Stomach smooth muscle (tissue), 2 donors: ENCODE measurements at regions not wholly inside any gene's neighbourhood (a gene's known extent, or its start where the extent isn't known, plus 50 kb on each side); places are given as distances from the start of the nearest gene placed in this dataset.
A peak's percentile ranks its signal among the peaks of the same experiment; 100 is the strongest.

ENCODE experiments used
- H3K27ac ChIP-seq: one replicate; pipeline ENCODE4 v1.7.0; 2013; ENCODE audit warnings: mild to moderate bottlenecking, low read length, inconsistent platforms
- H3K27me3 ChIP-seq, 2 donors: one replicate each; pipeline ENCODE4 v1.7.0; 2013; ENCODE audit warnings: low read length in 2 of 2; ENCODE audit not compliant: insufficient read depth in 2 of 2, control insufficient read depth in 1 of 2
- H3K36me3 ChIP-seq, 2 donors: one replicate each; pipeline ENCODE4 v1.7.0; 2013; ENCODE audit warnings: low read length in 2 of 2; ENCODE audit not compliant: control insufficient read depth in 2 of 2, insufficient read depth in 2 of 2
- H3K4me1 ChIP-seq: one replicate; pipeline ENCODE4 v1.7.0; 2013; ENCODE audit warnings: low read length; ENCODE audit not compliant: control insufficient read depth, insufficient read depth
- H3K4me3 ChIP-seq, 2 donors: one replicate each; pipeline ENCODE4 v1.7.0; 2013; ENCODE audit warnings: low read length in 2 of 2
- H3K9ac ChIP-seq, 2 donors: one replicate each; pipeline ENCODE4 v1.7.0; 2013; ENCODE audit warnings: low read length in 2 of 2, mild to moderate bottlenecking in 1 of 2
- H3K9me3 ChIP-seq, 2 donors: one replicate each; pipeline ENCODE4 v1.7.0; 2013; ENCODE audit warnings: low read length in 2 of 2; ENCODE audit not compliant: control insufficient read depth in 2 of 2
- donor health status: healthy.
- donor health status: Pancreatic carcinoma.

DNA sequence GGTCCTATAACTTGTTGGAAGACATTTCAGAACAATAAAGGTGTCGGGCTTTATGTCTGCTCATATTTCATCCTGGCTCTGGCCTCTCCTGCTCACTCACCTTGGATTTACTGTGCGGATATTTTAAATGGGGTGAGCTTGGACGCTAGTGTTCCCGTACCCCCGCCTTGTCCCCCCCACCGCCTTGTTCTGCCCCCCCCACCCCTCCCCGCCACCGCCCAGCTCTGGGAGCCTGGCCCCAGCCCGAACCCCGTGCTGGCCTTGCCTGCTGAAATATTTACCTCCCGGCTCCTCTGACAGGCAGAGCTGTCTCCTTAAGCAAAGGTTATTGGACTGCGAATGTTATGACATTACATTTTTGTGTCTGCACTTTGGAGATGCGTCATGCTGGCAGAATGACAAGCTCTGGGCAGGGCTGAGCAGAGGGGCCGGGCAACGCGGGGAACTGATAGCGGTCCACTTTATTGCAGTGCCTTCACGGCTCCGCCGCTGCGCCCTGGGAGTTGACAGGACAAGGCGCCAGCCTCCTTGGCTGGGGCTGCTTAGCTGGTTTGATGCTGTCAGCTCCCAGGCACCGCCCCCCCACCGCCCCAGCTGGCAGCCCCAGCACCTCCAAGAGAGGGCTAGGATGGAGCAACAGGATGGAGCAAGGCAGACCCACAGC is 222.5 kb upstream of the GSE1 start:
- H3K9ac ChIP-seq: no peak overlapping the region
- H3K4me3 ChIP-seq: no peak overlapping the region
- peaks cover 38% of the 10 kb centered on the region for H3K4me1 ChIP-seq
- peaks cover 0 to 3% of the 10 kb centered on the region in 2 donors for H3K9me3 ChIP-seq
- H3K27ac ChIP-seq: peak overlapping the region; percentile 46
- no peaks in the 10 kb centered on the region for H3K27me3 ChIP-seq
- H3K36me3 ChIP-seq: no peaks in the 10 kb centered on the region

DNA sequence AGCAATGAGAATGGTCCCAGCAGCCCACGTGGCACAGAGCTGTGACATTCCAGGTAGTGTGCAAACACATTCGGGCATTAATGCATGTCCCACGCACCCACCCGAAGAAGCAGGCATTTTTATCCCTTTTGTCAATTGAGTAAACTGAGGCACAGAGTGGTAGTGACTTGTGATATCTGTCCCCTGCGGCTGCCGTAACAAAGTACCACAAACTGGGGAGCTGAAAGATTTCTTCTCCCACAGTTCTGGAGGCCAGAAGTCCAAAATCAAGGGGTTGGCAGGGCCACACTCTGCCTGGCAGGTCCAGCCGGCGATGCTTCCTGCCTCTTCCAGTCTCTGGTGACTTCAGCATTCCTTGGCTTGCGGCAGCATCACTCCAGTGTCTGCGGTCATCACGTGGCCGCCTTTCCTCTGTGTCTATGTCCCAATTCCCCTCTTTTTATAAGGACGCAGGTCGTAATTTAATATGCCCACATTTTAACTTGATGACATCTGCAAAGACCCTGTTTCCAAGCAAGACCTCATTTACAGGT is 221.9 kb upstream of the GSE1 start:
- Histone ChIP-seq H3K36me3 (no peaks in the 10 kb centered on the region), H3K27me3 (no peaks in the 10 kb centered on the region), H3K27ac (peak overlapping the region; percentile 46), H3K9ac (no peak overlapping the region), H3K4me3 (no peak overlapping the region), H3K9me3 (peaks cover 0 to 3% of the 10 kb centered on the region in 2 donors), H3K4me1 (peaks cover 44% of the 10 kb centered on the region)

DNA sequence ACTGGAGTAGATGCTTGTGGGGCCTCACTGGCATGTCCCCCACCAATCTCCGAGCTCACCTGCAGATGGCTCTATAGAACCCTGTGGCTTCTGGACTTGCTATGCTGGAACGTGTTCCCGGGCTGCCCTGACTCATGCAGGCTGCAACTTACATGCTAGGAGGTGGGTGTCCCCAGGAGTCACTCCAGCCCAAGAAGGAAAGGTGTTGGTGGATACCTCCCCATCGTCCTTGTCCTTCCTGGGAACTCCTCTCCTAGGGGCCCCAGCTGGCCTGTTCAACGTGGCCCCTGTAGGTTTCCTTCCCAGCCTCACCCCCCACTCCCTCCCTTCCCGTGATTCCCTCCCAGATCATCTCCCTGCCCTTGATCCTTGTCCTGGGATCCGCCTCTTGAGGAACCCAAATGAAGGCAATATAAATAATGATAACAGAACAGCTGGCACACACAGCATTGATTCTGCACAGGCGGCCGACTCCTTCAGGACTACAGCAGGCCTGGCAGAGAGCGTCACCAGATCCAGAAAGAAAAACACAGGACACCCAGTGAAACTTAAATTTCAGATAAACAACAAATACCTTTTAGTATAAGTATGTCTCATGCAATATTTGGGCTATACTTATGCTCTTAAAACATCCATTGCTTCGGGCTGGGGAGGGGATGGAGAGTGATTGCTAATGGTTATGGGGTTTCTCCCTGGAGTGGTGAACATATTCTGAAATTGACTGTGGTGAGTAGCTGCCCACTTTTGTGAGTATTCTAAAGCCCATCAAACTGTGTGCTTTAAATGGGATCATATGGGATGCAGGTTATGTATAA is 221.1 kb upstream of the GSE1 start:
- H3K4me1 ChIP-seq: peaks cover 50% of the 10 kb centered on the region
- peaks cover 0 to 3% of the 10 kb centered on the region in 2 donors for H3K9me3 ChIP-seq
- H3K27ac ChIP-seq: peak overlapping the region; percentile 46
- H3K36me3 ChIP-seq: no peaks in the 10 kb centered on the region
- no peak overlapping the region for H3K9ac ChIP-seq
- no peaks in the 10 kb centered on the region for H3K27me3 ChIP-seq
- H3K4me3 ChIP-seq: no peak overlapping the region

DNA sequence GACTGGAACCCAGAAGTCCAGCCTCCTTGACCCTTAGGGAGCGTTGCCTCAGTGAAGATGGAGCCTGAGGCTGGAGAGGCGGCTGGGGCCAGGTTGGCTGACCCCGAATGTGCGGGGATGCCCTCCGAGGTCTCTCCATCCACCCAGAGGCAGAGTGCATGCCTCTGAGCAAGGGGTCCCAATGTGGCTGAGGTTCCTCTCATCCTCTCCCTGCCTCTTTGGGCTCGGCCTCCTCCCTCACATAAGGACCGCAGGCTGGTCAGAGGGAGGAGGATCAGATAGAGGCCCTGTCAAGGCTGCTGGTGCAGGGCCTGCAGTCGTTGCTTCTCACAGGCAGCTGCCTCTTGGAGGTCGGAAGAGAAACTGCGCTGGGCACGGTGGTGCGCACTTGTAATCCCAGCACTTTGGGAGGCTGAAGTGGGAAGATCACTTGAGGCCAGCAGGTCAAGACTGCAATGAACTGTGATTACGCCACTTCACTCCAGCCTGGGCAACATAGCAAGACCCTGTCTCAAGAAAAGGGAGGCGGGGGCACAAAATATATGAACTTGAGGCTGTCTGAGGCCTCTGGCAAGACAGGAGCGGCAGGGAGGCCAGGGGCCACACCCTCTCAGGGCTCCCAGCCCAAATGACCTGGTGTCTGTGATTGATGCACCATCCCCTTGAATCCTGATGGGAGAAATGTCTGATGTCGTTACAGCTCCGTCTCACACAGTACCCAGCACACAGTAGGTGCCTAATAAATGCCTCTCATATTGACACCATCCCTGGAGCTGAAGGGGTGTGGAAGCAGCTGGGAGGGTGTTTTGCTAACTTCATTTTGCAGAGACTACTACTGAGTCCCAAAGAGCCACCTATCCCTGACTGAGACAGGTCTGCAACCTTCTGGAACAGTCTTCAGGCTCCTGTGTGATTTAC is 220.1 kb upstream of the GSE1 start:
- H3K27ac ChIP-seq: peak overlapping the region; percentile 78
- H3K9me3 ChIP-seq: peaks cover 0 to 3% of the 10 kb centered on the region in 2 donors
- H3K4me3 ChIP-seq: no peak overlapping the region
- H3K36me3 ChIP-seq: no peaks in the 10 kb centered on the region
- peak overlapping the region in 1 of 2 donors; percentile 18 for H3K9ac ChIP-seq
- peaks cover 50% of the 10 kb centered on the region for H3K4me1 ChIP-seq
- no peaks in the 10 kb centered on the region for H3K27me3 ChIP-seq

DNA sequence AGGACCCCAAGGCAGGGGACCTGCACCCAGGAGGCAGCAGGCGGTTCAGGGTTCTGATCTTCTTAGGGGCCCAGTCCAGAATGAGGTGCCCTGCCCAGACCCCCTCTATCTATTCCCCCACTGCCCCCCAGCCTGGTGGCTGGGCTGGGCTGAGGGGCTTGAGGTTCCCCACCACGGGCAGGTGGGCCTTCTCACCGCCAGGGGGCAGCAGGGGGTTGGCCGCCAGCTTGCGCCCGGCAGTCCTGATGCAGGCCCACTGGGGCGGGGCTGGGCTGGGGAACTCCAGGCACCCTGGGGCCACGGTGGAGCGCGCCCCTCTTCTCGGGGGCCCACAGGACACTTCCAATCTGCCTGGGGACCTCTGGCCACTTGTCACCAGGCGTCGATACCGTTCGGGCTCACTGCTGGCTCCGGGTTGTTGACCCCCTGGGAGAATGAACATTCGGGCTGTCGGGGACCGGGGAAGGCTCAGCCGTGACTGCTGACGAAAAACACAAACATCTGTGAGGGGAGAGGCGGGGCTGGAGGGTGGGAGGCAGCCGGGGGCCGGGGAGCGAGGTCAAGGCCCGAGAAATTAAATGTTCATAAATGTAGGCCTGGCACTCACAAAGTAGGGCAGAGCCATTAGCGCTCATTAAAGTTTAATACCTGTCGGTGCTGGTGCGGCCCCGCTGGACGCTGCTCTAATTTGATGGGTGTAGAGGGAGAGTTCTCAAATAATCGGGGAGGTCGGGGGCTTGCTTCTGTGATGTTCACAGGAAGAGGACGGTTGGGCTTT is 219.3 kb upstream of the GSE1 start:
- peaks cover 50% of the 10 kb centered on the region for H3K4me1 ChIP-seq
- no peaks in the 10 kb centered on the region for H3K36me3 ChIP-seq
- peak overlapping the region; percentile 78 for H3K27ac ChIP-seq
- no peak overlapping the region for H3K4me3 ChIP-seq
- H3K9me3 ChIP-seq: peaks cover 0 to 3% of the 10 kb centered on the region in 2 donors
- H3K9ac ChIP-seq: peak overlapping the region in 1 of 2 donors; percentile 18
- no peaks in the 10 kb centered on the region for H3K27me3 ChIP-seq

DNA sequence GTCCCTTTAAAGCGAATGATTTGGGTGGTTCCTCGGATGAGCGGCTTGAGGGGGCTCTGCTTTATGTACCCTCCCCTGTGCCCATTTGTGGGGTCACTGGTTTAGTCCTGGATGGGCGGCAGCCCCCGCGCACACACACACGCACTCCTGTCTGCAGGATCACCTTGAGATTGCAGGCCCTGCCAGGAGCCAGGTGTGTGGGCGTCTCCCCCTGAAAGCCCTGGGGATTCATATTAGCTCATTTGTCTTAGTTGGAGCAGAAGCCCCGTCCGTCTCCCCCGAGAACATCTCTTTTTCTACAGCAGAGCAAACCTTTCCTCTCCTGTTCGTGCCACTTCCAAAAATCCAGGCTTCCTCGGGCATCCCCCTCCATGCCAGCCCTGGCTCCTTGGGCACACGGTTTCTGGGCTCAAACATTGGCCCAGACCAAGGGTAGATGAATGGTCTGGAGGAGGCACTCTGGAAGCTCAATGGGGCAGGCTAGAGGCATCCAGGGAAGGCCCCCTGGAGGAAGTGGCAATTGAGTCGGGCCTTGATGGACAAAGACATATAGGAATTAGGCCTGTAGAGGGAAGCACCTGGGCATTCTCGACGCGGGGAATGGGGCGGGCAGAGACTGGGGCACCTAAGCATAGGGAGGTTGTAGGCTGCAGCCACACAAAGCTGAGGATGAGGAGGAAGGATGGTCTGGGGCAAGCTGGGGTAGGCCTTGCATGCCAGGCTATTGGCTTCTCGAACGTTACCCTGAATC is 218.5 kb upstream of the GSE1 start:
- H3K4me1 ChIP-seq: peaks cover 50% of the 10 kb centered on the region
- H3K9me3 ChIP-seq: peaks cover 0 to 3% of the 10 kb centered on the region in 2 donors
- no peaks in the 10 kb centered on the region for H3K36me3 ChIP-seq
- peak overlapping the region; percentile 23 to 29 for H3K9ac ChIP-seq
- H3K27ac ChIP-seq: peak overlapping the region; percentile 78
- H3K27me3 ChIP-seq: no peaks in the 10 kb centered on the region
- H3K4me3 ChIP-seq: no peak overlapping the region

DNA sequence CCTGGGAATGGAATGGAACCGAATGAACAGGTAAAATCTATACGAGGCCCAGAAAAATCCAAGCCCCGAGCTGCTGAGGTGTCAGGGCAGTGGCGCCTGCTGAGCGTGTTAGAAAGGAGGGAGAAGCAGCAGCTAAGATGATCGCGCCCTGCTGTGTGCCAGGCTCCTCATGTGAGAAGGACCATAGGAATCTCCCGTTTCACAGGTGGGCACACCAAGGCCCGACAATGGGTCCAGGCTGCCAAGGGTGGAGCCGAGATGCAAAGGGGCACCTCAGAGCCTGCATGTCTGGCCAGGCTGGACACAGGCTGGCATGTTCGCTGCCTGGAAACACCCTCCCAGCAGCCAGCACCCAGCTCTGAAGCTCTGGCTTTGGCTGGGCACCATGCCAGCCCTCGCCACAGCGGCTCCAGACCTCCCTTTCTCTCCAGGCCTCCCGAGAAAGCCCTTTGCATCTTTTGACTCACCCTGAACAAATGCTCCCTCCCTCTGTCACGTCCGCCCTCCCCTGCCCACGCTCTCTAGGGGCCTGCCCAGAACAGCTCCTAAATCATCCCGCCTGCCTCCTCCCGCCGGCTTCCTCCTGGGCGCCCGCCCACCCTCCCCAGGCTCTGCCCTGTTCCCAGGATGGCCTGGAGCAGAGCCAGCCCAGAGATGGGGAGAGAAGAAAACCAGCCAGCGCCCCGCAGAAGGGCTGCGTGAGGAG is 217.8 kb upstream of the GSE1 start:
- Histone ChIP-seq H3K36me3 (no peaks in the 10 kb centered on the region), H3K4me1 (peaks cover 46% of the 10 kb centered on the region), H3K4me3 (peak overlapping the region in 1 of 2 donors; percentile 47), H3K9ac (peak overlapping the region; percentile 23 to 51), H3K27me3 (no peaks in the 10 kb centered on the region), H3K9me3 (peaks cover 0 to 3% of the 10 kb centered on the region in 2 donors), H3K27ac (peak overlapping the region; percentile 80)

DNA sequence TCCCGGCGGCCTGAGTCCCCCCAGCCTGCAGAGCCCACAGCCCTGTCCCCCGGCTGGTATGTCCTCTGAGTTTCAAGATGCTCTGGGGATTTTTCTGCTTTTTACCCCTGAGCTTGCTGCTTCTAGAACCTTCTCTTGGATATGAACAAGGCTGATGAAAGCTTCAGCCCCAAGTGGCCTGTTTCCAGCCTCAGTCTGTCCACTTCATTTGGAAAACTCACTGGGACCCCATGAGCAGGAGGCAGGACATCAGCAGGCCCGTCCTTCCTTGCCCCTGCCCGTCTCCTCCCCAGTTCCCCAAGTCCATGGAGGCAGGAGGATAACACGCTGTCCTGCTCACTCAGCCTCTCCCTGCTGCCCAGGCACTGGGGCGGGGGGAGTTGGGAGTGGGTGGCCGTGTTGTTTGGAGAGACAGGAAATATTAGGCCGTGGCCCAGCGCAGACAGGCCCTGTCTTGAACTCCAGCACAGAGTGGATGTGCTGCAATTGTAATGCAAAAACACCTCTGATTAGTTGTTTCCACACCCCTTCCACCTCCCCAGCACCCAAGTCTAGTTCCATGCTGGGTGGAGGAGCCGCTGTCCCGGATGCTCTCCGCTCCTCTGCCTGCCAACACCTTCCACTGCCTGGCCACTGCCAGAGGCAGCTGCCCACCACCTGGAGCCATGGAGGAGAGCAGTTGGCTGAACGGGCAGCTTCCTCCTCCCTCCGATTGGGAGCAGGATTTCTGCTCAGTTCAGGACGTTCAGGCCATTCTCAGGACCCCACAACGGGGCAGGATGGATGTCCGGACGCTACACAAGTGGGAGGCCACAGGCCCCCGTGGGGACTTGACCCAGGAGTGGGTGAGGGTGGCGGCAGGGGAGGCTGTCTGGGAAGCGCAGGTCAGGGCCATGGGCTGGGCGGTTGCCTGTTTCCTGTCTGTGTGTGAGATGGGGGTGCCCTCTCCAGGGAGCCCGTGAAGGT is 216.9 kb upstream of the GSE1 start:
- peaks cover 40% of the 10 kb centered on the region for H3K4me1 ChIP-seq
- H3K36me3 ChIP-seq: no peaks in the 10 kb centered on the region
- no peaks in the 10 kb centered on the region for H3K27me3 ChIP-seq
- H3K9me3 ChIP-seq: peaks cover 0 to 3% of the 10 kb centered on the region in 2 donors
- peak overlapping the region; percentile 80 for H3K27ac ChIP-seq
- peak overlapping the region; percentile 9 to 42 for H3K9ac ChIP-seq
- H3K4me3 ChIP-seq: peak overlapping the region; percentile 41 to 47
